ENCODE measurements at regions not wholly inside any gene's neighbourhood (a gene's known extent, or its start where the extent isn't known, plus 50 kb on each side); places are given as distances from the start of the nearest gene placed in this dataset.

- TF ChIP-seq, protein P1, sequence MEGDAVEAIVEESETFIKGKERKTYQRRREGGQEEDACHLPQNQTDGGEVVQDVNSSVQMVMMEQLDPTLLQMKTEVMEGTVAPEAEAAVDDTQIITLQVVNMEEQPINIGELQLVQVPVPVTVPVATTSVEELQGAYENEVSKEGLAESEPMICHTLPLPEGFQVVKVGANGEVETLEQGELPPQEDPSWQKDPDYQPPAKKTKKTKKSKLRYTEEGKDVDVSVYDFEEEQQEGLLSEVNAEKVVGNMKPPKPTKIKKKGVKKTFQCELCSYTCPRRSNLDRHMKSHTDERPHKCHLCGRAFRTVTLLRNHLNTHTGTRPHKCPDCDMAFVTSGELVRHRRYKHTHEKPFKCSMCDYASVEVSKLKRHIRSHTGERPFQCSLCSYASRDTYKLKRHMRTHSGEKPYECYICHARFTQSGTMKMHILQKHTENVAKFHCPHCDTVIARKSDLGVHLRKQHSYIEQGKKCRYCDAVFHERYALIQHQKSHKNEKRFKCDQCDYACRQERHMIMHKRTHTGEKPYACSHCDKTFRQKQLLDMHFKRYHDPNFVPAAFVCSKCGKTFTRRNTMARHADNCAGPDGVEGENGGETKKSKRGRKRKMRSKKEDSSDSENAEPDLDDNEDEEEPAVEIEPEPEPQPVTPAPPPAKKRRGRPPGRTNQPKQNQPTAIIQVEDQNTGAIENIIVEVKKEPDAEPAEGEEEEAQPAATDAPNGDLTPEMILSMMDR (IDR thresholded peaks at IDR 0.05), result no peak
- TF ChIP-seq RELA (CRISPR knock-in tag; IDR thresholded peaks at IDR 0.05; ENCODE audit: borderline replicate concordance), result no peak
Measured at GRCh38 chr20:52830598-52830997, 141.6 kb upstream of the TSHZ2 start.

All from WTC11 (cell line).